NT2/D1 (cell line): ENCODE measurements at regions not wholly inside any gene's neighbourhood (a gene's known extent, or its start where the extent isn't known, plus 50 kb on each side); places are given as distances from the start of the nearest gene placed in this dataset.

Experiments
- YY1 ChIP-seq: IDR thresholded peaks from 2 replicates; pipeline ENCODE4 v1.6.1; 2011; ENCODE audit not compliant: insufficient read length, insufficient read depth
- ZNF274 ChIP-seq: IDR thresholded peaks from 2 replicates; pipeline ENCODE4 v1.6.1; 2011; ENCODE audit warnings: mild to moderate bottlenecking, low read depth, low read length

DNA sequence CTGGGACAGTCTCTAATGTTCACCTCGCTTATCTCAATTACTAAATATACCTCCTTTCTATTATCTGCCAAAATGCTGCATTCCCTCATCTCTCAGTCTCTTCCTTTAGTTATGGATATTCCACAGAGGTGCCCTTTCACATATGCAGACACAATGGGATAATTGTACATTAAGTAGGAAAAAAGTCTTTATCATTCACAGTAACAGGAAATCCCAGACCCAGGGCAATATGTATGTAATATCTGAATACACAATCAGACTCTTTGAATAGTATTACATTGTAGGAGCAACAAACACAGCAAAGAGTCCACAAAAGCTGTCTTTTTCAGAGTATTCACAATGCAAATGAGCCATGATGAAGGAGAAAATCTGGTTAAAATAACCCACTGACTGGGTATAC lies 1399.0 kb upstream of the ZEB2 start:
- TF ChIP-seq ZNF274 (no peak), YY1 (no peak)
